Dendritic cell treated with granulocyte-macrophage colony-stimulating factor and Interleukin-4, amounts not matched to agents 40 ng/mL and 50 ng/mL, for 4 days (primary cell): ENCODE measurements at regions not wholly inside any gene's neighbourhood (a gene's known extent, or its start where the extent isn't known, plus 50 kb on each side); places are given as distances from the start of the nearest gene placed in this dataset.

Experiments
- H3K27ac Mint-ChIP-seq: one replicate; pipeline ENCODE4 v1.8.0; 2022; ENCODE audit warnings: mild to moderate bottlenecking, mixed read lengths
- H3K27me3 Mint-ChIP-seq: one replicate; pipeline ENCODE4 v1.8.0; 2022; ENCODE audit warnings: mild to moderate bottlenecking, mixed read lengths
- H3K36me3 Mint-ChIP-seq: one replicate; pipeline ENCODE4 v1.8.0; 2022; ENCODE audit warnings: low read depth, mixed read lengths
- H3K4me1 Mint-ChIP-seq: one replicate; pipeline ENCODE4 v1.8.0; 2022; ENCODE audit warnings: low read depth, mixed read lengths
- H3K4me3 Mint-ChIP-seq: one replicate; pipeline ENCODE4 v1.8.0; 2022; ENCODE audit warnings: mild to moderate bottlenecking, moderate library complexity, mixed read lengths
- H3K9me3 Mint-ChIP-seq: one replicate; pipeline ENCODE4 v1.8.0; 2022; ENCODE audit warnings: mixed read lengths
- intact Hi-C: fragments of 100-400 bp; cut with micrococcal nuclease; formaldehyde crosslinking; loops from one replicate; pipeline ENCODE4 v1.15.0; 2022

DNA sequence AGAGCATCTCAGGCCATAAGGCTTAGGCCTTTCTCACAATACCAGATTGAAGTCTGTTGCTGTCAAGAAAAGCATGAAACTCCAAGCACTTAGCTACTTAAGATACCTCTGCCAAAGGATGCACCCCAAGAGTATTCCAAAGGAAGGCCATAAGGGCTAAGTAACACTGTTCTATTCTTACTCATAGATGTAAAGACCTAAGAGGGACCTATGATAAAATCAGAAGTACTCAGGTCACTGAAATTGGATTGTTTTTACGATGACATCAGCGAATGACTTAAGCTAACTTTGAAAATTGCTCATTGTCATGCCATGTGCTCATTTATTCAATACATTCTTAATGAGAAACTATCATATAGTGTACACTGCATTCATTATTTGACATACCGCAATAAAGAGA, 172.8 kb downstream of the KCNA4 start:
- H3K27ac Mint-ChIP-seq = no peak overlapping the region
- H3K36me3 Mint-ChIP-seq = no peaks in the 10 kb centered on the region
- H3K4me3 Mint-ChIP-seq = no peak overlapping the region
- no peaks in the 10 kb centered on the region for H3K4me1 Mint-ChIP-seq
- no peaks in the 10 kb centered on the region for H3K27me3 Mint-ChIP-seq
- peaks cover 6% of the 10 kb centered on the region for H3K9me3 Mint-ChIP-seq
- intact Hi-C loops = no loop called here

DNA sequence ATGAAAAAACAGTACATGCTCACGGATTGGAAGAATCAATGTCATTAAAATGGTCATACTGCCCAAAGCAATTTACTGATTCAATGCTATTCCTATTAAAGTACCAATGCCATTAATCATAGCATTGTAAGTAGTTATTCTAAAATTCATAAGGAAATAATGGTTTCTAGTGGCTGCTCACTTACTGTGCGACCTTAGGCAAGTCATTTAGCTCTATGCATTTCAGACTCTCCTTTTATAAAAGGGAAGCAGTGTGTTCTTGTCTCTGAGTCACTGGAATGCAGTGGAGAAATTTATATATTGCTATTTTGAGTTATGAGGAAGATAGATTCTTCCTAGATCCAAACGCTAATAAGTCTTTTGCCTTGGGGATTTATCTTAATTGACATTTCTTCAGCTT, 174.8 kb downstream of the KCNA4 start:
- Mint-ChIP-seq H3K27ac (no peak overlapping the region), H3K4me1 (no peaks in the 10 kb centered on the region), H3K36me3 (no peaks in the 10 kb centered on the region), H3K4me3 (no peak overlapping the region), H3K9me3 (peaks cover 6% of the 10 kb centered on the region), H3K27me3 (no peaks in the 10 kb centered on the region)
- intact Hi-C loops = no loop called here

DNA sequence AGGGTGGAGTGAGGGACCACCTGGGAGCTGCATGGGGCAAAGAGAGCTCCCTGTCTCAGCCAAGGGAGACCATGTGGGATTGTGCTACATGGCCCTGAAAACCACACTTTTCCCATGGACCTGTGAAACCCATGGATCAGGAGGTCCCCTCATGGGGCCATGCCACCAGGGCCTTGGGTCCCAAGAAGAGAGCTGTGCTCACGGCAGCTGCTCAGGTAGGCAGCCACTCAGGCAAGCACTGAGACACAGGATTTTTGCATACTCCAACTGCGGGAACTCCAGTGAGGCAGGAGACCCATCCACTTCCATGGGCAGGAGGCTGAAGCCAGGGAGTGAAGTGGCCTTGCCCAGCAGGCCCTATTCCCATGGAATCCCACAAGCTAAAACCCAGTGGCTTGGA, 190.0 kb downstream of the KCNA4 start:
- H3K4me1 Mint-ChIP-seq = no peaks in the 10 kb centered on the region
- no peak overlapping the region for H3K27ac Mint-ChIP-seq
- intact Hi-C loops = no loop called here
- H3K36me3 Mint-ChIP-seq = no peaks in the 10 kb centered on the region
- no peaks in the 10 kb centered on the region for H3K27me3 Mint-ChIP-seq
- peaks cover 27% of the 10 kb centered on the region for H3K9me3 Mint-ChIP-seq
- H3K4me3 Mint-ChIP-seq = no peak overlapping the region

DNA sequence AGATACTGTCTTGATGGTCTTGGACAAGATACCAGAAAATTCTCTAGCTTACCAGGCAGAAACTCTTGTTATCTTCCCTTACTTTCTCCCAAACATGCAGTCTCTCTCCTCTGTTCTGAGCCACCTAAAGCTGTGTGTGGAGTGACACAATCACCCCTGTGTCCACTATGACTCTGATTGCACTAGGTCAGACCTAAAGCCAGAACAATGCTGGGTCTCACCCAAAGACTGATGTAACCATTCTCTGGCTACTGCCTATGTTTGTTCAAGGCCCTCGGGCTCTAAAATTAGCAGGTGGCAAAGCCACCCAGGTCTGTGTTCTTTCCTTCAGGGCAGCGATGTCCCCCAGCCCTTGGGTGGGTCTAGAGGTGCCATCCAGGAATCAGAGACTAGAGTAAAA, 200.5 kb downstream of the KCNA4 start:
- no peak overlapping the region for H3K4me3 Mint-ChIP-seq
- H3K4me1 Mint-ChIP-seq = no peaks in the 10 kb centered on the region
- peaks cover 38% of the 10 kb centered on the region for H3K9me3 Mint-ChIP-seq
- H3K36me3 Mint-ChIP-seq = no peaks in the 10 kb centered on the region
- no peaks in the 10 kb centered on the region for H3K27me3 Mint-ChIP-seq
- intact Hi-C loops = no loop called here
- H3K27ac Mint-ChIP-seq = no peak overlapping the region

DNA sequence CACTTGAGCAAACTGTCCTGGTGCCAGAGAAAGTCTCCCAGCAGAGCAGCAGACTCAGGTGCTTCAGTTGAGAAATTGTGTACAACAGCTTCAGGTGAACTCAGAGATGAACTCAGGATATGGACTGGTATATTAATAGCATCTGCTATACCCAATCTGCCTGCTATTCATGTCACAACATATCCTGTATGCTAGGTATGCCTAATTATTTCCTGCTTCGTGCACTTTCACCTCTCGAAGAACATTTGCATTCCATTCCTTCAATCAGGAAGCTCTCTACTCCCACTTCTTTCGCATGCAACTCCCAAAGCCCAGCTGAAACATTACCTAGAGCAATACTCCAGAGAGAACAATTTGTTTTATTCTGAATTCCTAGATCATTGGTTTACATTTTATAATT, 207.7 kb downstream of the KCNA4 start:
- Mint-ChIP-seq H3K4me1 (no peaks in the 10 kb centered on the region), H3K9me3 (peaks cover 9% of the 10 kb centered on the region), H3K27ac (no peak overlapping the region), H3K4me3 (no peak overlapping the region), H3K27me3 (no peaks in the 10 kb centered on the region), H3K36me3 (no peaks in the 10 kb centered on the region)
- intact Hi-C loops = no loop called here

DNA sequence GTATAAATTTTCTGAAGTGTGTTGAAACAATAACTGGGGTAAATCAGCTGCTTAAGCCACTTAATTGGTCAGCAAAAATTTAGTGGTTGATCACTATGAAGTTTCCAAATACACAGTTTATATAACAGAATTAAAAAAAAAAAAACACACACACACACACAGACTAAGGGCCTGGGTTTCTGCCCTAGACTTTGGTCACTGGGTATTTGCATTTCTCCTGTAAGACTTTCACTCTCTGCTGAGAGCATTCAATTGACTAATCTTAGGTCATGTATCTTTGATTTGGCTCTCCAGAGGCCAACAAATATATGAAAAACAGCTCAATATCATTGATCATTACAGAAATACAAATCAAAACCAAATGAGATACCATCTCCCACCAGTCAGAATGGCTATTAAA, 214.3 kb downstream of the KCNA4 start:
- no peak overlapping the region for H3K4me3 Mint-ChIP-seq
- peaks cover 6% of the 10 kb centered on the region for H3K9me3 Mint-ChIP-seq
- no peaks in the 10 kb centered on the region for H3K27me3 Mint-ChIP-seq
- no peak overlapping the region for H3K27ac Mint-ChIP-seq
- H3K36me3 Mint-ChIP-seq = no peaks in the 10 kb centered on the region
- no peaks in the 10 kb centered on the region for H3K4me1 Mint-ChIP-seq
- intact Hi-C loops = no loop called here

DNA sequence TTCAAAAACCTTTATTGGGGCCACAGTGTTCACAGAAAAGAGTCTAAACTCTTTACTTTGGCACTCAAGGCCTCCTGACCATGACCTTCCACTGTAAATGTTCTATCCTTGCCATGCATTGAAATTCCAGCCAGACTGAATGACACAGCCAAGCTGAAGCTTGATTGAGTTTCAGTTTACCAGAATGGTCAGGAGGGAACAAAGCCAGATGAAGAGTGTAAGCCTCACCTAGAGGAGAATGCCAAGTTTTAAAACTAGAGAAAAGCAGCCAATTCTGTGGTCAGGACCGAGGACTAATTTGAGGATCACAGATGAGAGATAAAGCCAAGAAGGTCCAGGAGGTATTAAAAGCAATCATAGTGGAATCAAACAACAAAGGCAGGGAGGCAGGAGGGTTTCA, 215.3 kb downstream of the KCNA4 start:
- Mint-ChIP-seq H3K36me3 (no peaks in the 10 kb centered on the region), H3K4me1 (no peaks in the 10 kb centered on the region), H3K9me3 (peaks cover 9% of the 10 kb centered on the region), H3K4me3 (no peak overlapping the region), H3K27ac (no peak overlapping the region), H3K27me3 (no peaks in the 10 kb centered on the region)
- intact Hi-C loops = no loop called here

DNA sequence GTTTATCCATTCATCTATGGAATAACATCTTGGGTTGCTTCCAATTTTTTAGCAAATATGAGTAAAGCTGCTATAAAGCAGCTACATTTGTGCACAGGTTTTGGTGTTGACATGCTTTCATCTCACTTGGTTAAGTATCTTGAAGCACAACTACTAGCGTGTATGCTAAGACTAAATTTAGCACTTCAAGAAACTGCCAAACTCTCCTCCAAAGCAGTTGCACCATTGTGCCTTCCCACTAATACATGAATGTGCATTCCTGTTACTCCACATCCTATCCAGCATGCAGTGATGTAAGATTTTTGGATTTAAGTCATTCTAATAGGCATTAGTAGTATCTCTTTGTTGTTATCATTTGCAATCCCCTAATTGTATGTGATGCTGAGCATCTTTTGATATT, 230.7 kb downstream of the KCNA4 start:
- H3K27me3 Mint-ChIP-seq = no peaks in the 10 kb centered on the region
- peaks cover 3% of the 10 kb centered on the region for H3K9me3 Mint-ChIP-seq
- no peaks in the 10 kb centered on the region for H3K36me3 Mint-ChIP-seq
- H3K4me3 Mint-ChIP-seq = no peak overlapping the region
- intact Hi-C loops = no loop called here
- no peak overlapping the region for H3K27ac Mint-ChIP-seq
- H3K4me1 Mint-ChIP-seq = no peaks in the 10 kb centered on the region

DNA sequence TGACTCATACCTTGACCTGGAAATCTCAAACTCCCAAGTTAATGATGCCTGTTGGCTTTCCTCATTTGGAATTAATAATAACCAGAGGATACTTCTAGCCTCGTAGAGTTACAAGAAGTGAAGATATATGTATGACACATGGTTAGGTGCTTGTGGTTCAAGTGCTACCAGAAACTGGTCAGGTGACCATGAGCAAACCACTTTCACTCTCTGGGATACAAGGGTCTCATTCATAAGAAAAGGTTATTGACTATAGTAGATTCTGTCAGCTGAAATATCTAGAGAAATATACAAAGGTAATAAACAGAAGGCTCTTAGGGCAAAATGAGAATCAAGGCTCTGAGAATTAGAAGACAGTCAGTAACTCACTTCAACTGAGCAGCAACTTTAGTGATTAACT, 233.3 kb downstream of the KCNA4 start:
- H3K4me1 Mint-ChIP-seq = no peaks in the 10 kb centered on the region
- H3K9me3 Mint-ChIP-seq = peaks cover 18% of the 10 kb centered on the region
- no peaks in the 10 kb centered on the region for H3K36me3 Mint-ChIP-seq
- no peak overlapping the region for H3K4me3 Mint-ChIP-seq
- no peaks in the 10 kb centered on the region for H3K27me3 Mint-ChIP-seq
- intact Hi-C loops = no loop called here
- no peak overlapping the region for H3K27ac Mint-ChIP-seq

DNA sequence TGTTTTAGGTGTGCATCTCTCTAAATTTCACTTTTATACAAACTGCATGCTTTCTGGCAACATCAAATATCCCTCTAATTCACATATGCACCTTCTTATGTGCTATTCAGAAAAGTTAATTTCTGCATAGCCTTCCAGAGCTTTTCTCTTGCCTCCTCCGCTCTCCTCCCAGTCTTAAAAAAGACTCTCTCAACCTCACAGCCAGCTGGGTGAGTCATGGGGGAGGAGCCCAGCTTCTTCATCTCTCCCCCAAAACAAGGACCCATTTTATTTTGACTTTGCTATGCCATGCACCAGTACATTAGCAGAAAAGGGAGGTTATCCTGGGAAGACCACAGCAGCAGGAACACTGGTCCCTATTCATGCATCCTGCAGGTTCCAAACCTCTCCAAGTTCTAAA, 234.4 kb downstream of the KCNA4 start:
- H3K4me1 Mint-ChIP-seq = no peaks in the 10 kb centered on the region
- no peak overlapping the region for H3K27ac Mint-ChIP-seq
- H3K36me3 Mint-ChIP-seq = no peaks in the 10 kb centered on the region
- peaks cover 24% of the 10 kb centered on the region for H3K9me3 Mint-ChIP-seq
- no peak overlapping the region for H3K4me3 Mint-ChIP-seq
- no peaks in the 10 kb centered on the region for H3K27me3 Mint-ChIP-seq
- intact Hi-C loops = no loop called here

DNA sequence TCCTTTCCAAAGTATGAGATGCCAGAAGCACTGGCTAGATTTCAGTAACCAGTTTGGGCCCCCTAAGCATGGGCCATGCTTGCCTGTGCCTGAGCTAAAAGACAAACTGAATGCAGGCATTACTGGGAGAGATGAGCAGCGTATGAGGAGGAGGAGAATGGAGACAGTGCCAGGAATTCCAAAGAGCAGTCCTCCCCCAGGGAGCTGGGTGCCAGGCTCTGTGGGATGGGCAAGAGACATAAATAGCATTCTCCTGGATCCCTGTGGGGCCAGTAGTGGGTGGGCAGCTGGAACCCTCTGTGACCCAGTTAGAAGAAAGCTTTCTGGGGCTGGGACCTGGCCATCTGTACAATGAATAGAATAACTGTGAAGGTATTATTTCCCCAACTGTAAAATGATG, 235.6 kb downstream of the KCNA4 start:
- intact Hi-C loops = no loop called here
- Mint-ChIP-seq H3K27ac (no peak overlapping the region), H3K27me3 (no peaks in the 10 kb centered on the region), H3K4me1 (no peaks in the 10 kb centered on the region), H3K36me3 (no peaks in the 10 kb centered on the region), H3K9me3 (peaks cover 24% of the 10 kb centered on the region), H3K4me3 (no peak overlapping the region)

DNA sequence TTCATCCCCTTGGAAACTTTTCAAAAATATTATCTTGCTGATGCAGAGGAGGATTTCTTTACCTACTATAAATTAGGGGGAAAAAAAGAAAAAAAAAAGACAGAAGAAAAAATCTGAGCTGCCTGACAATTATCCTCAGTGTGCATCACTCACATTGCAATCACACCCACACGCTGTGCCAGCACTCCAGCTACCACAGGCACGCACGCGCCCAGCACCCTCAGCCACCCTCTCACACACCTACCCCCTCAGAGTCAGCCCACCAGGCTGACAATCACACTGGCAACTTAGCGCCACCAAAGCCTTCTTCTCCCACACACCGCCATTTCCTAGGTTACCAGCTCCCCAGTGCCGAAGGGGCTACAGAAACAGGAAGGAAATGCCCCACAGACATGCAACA, 236.1 kb downstream of the KCNA4 start:
- H3K4me3 Mint-ChIP-seq = no peak overlapping the region
- H3K27me3 Mint-ChIP-seq = no peaks in the 10 kb centered on the region
- no peak overlapping the region for H3K27ac Mint-ChIP-seq
- no peaks in the 10 kb centered on the region for H3K36me3 Mint-ChIP-seq
- intact Hi-C loops = no loop called here
- H3K4me1 Mint-ChIP-seq = no peaks in the 10 kb centered on the region
- H3K9me3 Mint-ChIP-seq = peaks cover 24% of the 10 kb centered on the region

DNA sequence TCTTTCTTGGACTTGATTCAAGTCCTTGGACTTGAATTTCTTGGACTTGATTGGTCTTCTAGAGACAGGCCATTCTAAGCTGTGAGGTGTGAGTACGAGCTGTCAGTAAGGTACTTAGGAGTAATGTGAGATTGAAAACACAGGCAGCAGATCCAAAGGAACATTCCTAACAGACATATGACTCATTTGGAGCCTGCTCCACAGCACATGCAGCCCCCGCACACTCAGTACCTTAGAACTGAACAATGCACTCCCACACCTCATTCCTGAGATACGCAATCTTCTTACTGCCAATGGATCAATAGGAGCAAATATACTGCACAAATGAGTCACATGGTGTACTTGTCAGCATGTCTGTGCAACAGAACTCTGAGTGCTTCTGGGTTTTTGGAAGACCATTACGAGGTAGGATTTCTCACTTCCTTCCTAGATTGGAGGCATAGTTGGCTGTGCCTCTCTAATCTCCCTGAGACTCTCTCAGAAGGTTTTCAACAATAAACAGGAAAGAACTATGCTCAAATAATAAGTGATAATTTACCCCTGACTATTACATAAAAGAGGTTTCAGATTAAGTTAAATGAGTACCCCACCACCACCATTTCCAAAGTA, 243.1 kb downstream of the KCNA4 start:
- Mint-ChIP-seq H3K9me3 (peaks cover 42% of the 10 kb centered on the region), H3K27me3 (no peaks in the 10 kb centered on the region), H3K36me3 (no peaks in the 10 kb centered on the region), H3K4me3 (no peak overlapping the region), H3K27ac (no peak overlapping the region), H3K4me1 (no peaks in the 10 kb centered on the region)
- intact Hi-C loops = no loop called here

DNA sequence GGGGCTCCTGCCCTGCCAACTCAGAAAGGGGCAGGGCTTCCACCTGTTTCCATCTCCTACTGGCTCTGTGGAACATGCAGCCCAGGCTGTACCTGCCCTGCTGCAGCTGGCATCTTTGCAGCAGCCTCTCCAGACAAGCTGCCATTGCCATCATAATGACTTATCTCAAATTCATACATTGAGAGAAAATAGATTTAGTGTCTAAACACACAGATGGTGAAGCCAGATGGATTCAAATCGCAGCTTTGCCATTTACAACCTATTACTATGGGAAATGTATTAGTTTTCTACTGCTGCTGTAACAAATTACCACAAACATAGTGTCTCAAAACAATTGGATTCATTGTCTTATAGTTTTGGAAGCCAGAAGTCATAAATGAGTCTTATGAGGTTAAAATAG, 260.0 kb downstream of the KCNA4 start:
- Mint-ChIP-seq H3K27me3 (no peaks in the 10 kb centered on the region), H3K36me3 (no peaks in the 10 kb centered on the region), H3K4me3 (no peak overlapping the region), H3K27ac (no peak overlapping the region), H3K4me1 (no peaks in the 10 kb centered on the region), H3K9me3 (peaks cover 47% of the 10 kb centered on the region)
- intact Hi-C loops = no loop called here

DNA sequence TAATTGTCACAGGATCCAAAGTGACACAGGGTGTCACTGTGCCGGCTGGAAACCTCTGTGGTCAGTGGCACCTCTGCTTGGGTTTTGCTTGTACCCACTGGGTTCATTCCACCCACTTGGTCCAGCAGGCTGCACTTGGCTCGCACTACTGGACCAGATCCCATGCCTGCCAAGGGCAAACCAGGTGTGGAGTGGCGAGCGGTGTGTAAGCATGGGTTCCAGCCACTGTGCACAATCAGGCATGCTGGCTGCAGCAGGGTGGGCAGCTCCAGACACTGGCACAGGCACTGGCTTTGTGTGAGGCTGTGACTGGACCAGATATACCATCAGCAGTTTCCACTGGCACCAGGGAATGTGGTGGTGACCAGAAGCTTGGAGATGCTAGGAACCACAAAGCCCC, 261.4 kb downstream of the KCNA4 start:
- Mint-ChIP-seq H3K4me1 (no peaks in the 10 kb centered on the region), H3K27me3 (no peaks in the 10 kb centered on the region), H3K36me3 (no peaks in the 10 kb centered on the region), H3K4me3 (no peak overlapping the region), H3K27ac (no peak overlapping the region), H3K9me3 (peaks cover 47% of the 10 kb centered on the region)
- intact Hi-C loops = no loop called here
